Testis (tissue), 2 donors: ENCODE measurements at regions not wholly inside any gene's neighbourhood (a gene's known extent, or its start where the extent isn't known, plus 50 kb on each side); places are given as distances from the start of the nearest gene placed in this dataset.

Experiments
- CTCF ChIP-seq, 3 experiments: fragments of 450-650 bp in 2 of 3; fragments of 200-600 bp in 1 of 3; sonication (generic) in 1 of 3; IDR thresholded peaks; one replicate each; pipeline ENCODE4 v1.5.1; 2016 to 2019; ENCODE audit warnings: antibody characterized with exemption in 3 of 3, mild to moderate bottlenecking in 2 of 3, moderate library complexity in 1 of 3
- POLR2A ChIP-seq: fragments of 450-650 bp; IDR thresholded peaks from one replicate; pipeline ENCODE4 v1.6.1; 2017; ENCODE audit warnings: antibody characterized with exemption, mild to moderate bottlenecking, moderate library complexity

DNA sequence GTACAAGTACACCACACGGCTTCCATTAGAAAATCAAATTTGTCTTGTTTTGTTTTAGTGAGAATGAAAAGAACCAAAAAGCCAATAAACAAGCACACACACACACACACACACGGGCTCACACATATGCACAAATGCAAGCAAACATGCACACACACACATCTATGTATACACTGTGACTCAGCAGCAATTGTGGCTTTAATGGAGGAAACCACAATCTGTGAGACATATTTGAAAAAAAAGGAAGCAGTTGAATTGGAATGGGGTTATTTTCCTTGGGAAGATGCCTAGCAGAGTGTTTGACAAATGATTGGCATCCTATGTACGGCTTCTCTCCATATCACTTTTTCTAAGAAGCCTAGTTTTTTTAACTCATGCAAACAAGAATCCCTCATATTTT, 201.1 kb upstream of the ARRDC4 start:
- no peak for TF ChIP-seq CTCF (IDR thresholded peaks at IDR 0.05)
- no peak for TF ChIP-seq POLR2A
